PC-3 (cell line): ENCODE measurements at regions not wholly inside any gene's neighbourhood (a gene's known extent, or its start where the extent isn't known, plus 50 kb on each side); places are given as distances from the start of the nearest gene placed in this dataset.

ENCODE experiments used
- ATAC-seq: fragments of 200-7000 bp; cut with Tn5 transposase; 2 replicates; pipeline ENCODE4 v1.9.1; 2020; ENCODE audit warnings: mild to moderate bottlenecking, moderate library complexity
- BruUV-seq: library from RNA; stranded (reverse); fragments of 400-500 nt; replicated peaks from 2 replicates; lab custom pipeline; 2021; lab: Mats Ljungman, UMichigan
- CTCF ChIA-PET: fragments of 300-600 bp; sonication (Branson Sonifier 250); formaldehyde crosslinking; loops from one replicate; lab custom pipeline; 2022; ENCODE audit warnings: antibody characterized with exemption; lab: Charles Lee
- POLR2A ChIA-PET: fragments of 300-600 bp; sonication (Branson Sonifier 250); formaldehyde crosslinking; loops from one replicate; lab custom pipeline; 2022; ENCODE audit warnings: antibody characterized with exemption; ENCODE audit not compliant: unreplicated experiment; lab: Charles Lee
- DNase-seq: peaks from one replicate; pipeline ENCODE4 v3.0.0-alpha.2; 2015
- H2AFZ ChIP-seq: fragments of 300-600 bp; sonication (generic); 2 replicates; pipeline ENCODE4 v1.6.0; 2016; ENCODE audit warnings: antibody characterized with exemption, low read length
- H3F3A ChIP-seq: fragments of 300-600 bp; sonication (generic); one replicate; pipeline ENCODE4 v1.6.0; 2017; ENCODE audit warnings: antibody characterized with exemption, low read length, control low read depth, mild to moderate bottlenecking; ENCODE audit not compliant: unreplicated experiment
- H3K27ac ChIP-seq: fragments of 300-600 bp; sonication (generic); 2 replicates; pipeline ENCODE4 v1.5.1; 2016; ENCODE audit warnings: mild to moderate bottlenecking, low read length
- H3K27me3 ChIP-seq: fragments of 300-600 bp; sonication (generic); 2 replicates; pipeline ENCODE4 v1.6.1; 2016; ENCODE audit warnings: low read length, mixed read lengths
- H3K36me3 ChIP-seq: fragments of 300-600 bp; sonication (generic); 2 replicates; pipeline ENCODE4 v1.6.1; 2016; ENCODE audit warnings: low read depth, mixed run types, low read length, mixed read lengths
- H3K4me1 ChIP-seq: fragments of 300-600 bp; sonication (generic); 2 replicates; pipeline ENCODE4 v1.5.1; 2016; ENCODE audit warnings: low read length; ENCODE audit not compliant: insufficient read depth
- H3K4me2 ChIP-seq: fragments of 300-600 bp; sonication (generic); 2 replicates; pipeline ENCODE4 v1.6.0; 2016; ENCODE audit warnings: low read length
- H3K4me3 ChIP-seq: fragments of 300-600 bp; sonication (generic); 2 replicates; pipeline ENCODE4 v1.5.1; 2016; ENCODE audit warnings: mild to moderate bottlenecking, low read length, mixed read lengths
- H3K79me2 ChIP-seq: fragments of 300-600 bp; sonication (generic); 2 replicates; pipeline ENCODE4 v1.6.1; 2017; ENCODE audit warnings: low read length, mixed read lengths
- H3K9ac ChIP-seq: fragments of 300-600 bp; sonication (generic); 2 replicates; pipeline ENCODE4 v1.6.0; 2016; ENCODE audit warnings: mild to moderate bottlenecking, low read length
- H3K9me2 ChIP-seq: fragments of 300-600 bp; sonication (generic); replicated peaks from 2 replicates; pipeline ENCODE4 v1.6.1; 2016; ENCODE audit warnings: mixed run types, low read length, mixed read lengths
- H3K9me3 ChIP-seq: fragments of 300-600 bp; sonication (generic); 2 replicates; pipeline ENCODE4 v1.6.1; 2016; ENCODE audit warnings: low read length, mixed read lengths
- H4K20me1 ChIP-seq: fragments of 300-600 bp; sonication (generic); 2 replicates; pipeline ENCODE4 v1.6.1; 2016; ENCODE audit warnings: low read length, mixed read lengths
- EZH2 ChIP-seq: fragments of 300-600 bp; sonication (generic); IDR thresholded peaks from one replicate; pipeline ENCODE4 v1.6.1; 2017; ENCODE audit warnings: antibody characterized with exemption, mild to moderate bottlenecking, low read length; ENCODE audit not compliant: unreplicated experiment
- EZH2phosphoT487 ChIP-seq: fragments of 300-600 bp; sonication (generic); IDR thresholded peaks from 2 replicates; pipeline ENCODE4 v1.6.1; 2018; ENCODE audit warnings: mild to moderate bottlenecking, antibody characterized with exemption, low read length, borderline replicate concordance
- intact Hi-C: fragments of 100-400 bp; cut with micrococcal nuclease; formaldehyde crosslinking; loops from 2 replicates; pipeline ENCODE4 v1.9.0; 2023
- TF ChIP-seq, protein P1 (sequence below): fragments of 300-600 bp; sonication (generic); conservative IDR thresholded peaks from 2 replicates; pipeline ENCODE4 v1.5.1; 2017; ENCODE audit warnings: antibody characterized with exemption, low read depth, mild to moderate bottlenecking, low read length

DNA sequence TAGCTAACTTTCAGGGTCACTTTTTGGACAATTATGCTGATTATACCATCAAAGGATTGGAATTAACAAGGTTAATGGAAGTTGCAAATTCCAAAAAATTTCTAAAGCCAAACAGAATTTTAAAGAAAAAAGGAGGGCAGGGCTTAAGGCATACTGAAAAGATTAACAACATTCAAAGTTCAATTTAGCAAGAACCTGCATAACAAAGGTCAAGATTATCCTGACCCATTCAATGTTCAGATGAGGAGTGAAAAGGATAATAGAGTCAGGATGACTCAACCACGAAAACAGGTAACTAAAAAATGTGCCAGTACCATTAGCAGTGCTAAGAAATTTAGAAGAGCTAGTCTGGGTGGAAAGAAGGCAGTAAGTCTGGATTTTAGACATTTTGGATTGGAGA lies 139.8 kb upstream of the HNMT start:
- Histone ChIP-seq H3K4me2 (no peak overlapping the region), H3K9me3 (no peaks in the 10 kb centered on the region), H3K27ac (no peak overlapping the region), H3K9me2 (no peaks in the 10 kb centered on the region), H3K4me3 (no peak overlapping the region), H3K9ac (no peak overlapping the region), H3K4me1 (no peaks in the 10 kb centered on the region), H3K27me3 (peaks cover 25% of the 10 kb centered on the region; the same call in 1 of the 2 replicates), H4K20me1 (no peaks in the 10 kb centered on the region), H3F3A (no peaks in the 10 kb centered on the region), H2AFZ (no peak overlapping the region), H3K36me3 (no peaks in the 10 kb centered on the region), H3K79me2 (no peaks in the 10 kb centered on the region)
- DNase-seq (no peak), ATAC-seq (no peak)
- TF ChIP-seq EZH2phosphoT487 (no peak), EZH2 (no peak)
- TF ChIP-seq, protein P1, sequence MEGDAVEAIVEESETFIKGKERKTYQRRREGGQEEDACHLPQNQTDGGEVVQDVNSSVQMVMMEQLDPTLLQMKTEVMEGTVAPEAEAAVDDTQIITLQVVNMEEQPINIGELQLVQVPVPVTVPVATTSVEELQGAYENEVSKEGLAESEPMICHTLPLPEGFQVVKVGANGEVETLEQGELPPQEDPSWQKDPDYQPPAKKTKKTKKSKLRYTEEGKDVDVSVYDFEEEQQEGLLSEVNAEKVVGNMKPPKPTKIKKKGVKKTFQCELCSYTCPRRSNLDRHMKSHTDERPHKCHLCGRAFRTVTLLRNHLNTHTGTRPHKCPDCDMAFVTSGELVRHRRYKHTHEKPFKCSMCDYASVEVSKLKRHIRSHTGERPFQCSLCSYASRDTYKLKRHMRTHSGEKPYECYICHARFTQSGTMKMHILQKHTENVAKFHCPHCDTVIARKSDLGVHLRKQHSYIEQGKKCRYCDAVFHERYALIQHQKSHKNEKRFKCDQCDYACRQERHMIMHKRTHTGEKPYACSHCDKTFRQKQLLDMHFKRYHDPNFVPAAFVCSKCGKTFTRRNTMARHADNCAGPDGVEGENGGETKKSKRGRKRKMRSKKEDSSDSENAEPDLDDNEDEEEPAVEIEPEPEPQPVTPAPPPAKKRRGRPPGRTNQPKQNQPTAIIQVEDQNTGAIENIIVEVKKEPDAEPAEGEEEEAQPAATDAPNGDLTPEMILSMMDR = no peak
- CTCF ChIA-PET = no interaction called here
- POLR2A ChIA-PET = no interaction called here
- intact Hi-C loops = no loop called here
- BruUV-seq = no TSS peak

DNA sequence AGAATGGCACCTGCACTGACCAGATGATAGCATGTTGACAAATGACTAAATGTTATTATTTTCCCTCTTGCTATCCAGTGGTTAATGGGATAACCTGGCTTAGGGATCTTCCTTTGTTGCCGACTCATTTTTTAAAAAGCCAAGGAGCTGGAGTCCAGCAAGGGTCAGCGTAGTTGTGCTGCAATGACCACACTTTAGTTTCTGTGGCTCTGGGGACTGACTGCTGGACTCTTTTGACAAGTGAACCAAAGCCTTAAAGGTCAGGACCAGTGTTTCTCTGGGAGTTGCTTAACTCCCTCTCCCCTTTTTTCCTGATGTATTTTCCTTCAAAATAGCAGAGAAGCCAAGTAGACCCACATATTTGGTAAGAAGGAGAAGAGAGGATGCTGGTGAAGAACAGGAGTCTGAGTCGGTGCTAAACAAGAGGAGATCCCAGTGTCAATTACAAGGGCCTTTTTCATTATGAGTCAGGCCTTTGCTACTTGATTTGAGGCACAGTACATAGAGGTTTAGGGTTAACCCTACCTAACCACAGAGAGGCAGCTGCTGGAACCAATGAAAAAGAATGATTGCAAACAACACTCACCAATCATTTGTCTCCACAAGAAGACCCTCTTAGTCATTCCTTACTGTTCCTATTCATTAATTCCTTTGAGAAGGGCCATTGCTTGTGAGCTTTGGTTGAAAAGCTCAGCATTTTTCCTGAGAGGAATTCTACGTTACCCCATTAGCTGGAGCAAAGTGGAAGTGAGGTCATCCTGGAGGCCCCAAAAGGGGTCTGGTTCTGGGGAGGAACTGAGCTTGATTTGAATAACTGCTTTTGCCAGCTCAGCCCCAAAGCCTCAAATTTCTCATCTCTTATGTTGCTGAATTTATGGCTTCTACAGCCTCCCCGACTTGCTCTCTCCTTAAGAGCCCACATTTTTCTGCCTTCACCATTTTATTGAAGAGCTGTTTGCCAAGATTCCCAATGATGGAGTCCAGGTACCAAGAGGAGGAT lies 137.6 kb upstream of the HNMT start:
- CTCF ChIA-PET = no interaction called here
- H3F3A ChIP-seq = no peaks in the 10 kb centered on the region
- H3K4me3 ChIP-seq = no peak overlapping the region
- no peaks in the 10 kb centered on the region for H3K9me3 ChIP-seq
- no peaks in the 10 kb centered on the region for H3K9me2 ChIP-seq
- ATAC-seq (no peak), DNase-seq (no peak)
- POLR2A ChIA-PET = no interaction called here
- no peak overlapping the region for H2AFZ ChIP-seq
- peaks cover 25% of the 10 kb centered on the region; the same call in 1 of the 2 replicates for H3K27me3 ChIP-seq
- H3K36me3 ChIP-seq = no peaks in the 10 kb centered on the region
- H3K9ac ChIP-seq = no peak overlapping the region
- H3K4me1 ChIP-seq = no peaks in the 10 kb centered on the region
- no peak overlapping the region for H3K4me2 ChIP-seq
- H3K27ac ChIP-seq = no peak overlapping the region
- intact Hi-C loops = no loop called here
- no peaks in the 10 kb centered on the region for H3K79me2 ChIP-seq
- BruUV-seq = no TSS peak
- H4K20me1 ChIP-seq = no peaks in the 10 kb centered on the region
- TF ChIP-seq EZH2 (no peak), EZH2phosphoT487 (no peak)
- TF ChIP-seq, protein P1 = no peak

DNA sequence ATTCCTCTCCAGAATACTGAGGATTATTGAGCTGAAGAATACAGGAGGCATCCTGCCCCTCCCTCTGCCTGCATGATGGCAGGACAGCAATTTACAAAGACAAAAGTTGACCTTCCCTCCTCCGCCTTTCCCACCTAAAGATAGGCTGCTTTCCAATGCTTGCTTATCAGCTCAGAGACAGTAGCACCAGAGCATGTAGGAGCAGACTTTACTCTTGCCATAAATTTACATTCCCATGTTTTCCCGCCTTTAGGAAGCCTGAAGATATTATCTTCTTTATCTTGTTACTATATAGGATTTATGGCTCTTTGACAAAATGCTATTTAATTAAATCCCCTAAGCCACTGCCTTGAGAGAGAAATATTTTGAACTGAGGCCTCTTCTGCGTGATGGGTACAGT lies 135.6 kb upstream of the HNMT start:
- no peak overlapping the region for H3K9ac ChIP-seq
- no peak overlapping the region for H3K4me2 ChIP-seq
- no peaks in the 10 kb centered on the region for H3K9me2 ChIP-seq
- ATAC-seq (no peak), DNase-seq (no peak)
- H3K27ac ChIP-seq = no peak overlapping the region
- no peaks in the 10 kb centered on the region for H3K79me2 ChIP-seq
- H3K9me3 ChIP-seq = no peaks in the 10 kb centered on the region
- H3K27me3 ChIP-seq = peaks cover 19% of the 10 kb centered on the region; the same call in 1 of the 2 replicates
- TF ChIP-seq, protein P1 = no peak
- TF ChIP-seq EZH2phosphoT487 = no peak
- intact Hi-C loops = no loop called here
- no peaks in the 10 kb centered on the region for H3F3A ChIP-seq
- no peaks in the 10 kb centered on the region for H3K36me3 ChIP-seq
- CTCF ChIA-PET = no interaction called here
- no TSS peak for BruUV-seq
- no peak overlapping the region for H3K4me3 ChIP-seq
- POLR2A ChIA-PET = no interaction called here
- no peak overlapping the region for H2AFZ ChIP-seq
- H3K4me1 ChIP-seq = no peaks in the 10 kb centered on the region
- no peaks in the 10 kb centered on the region for H4K20me1 ChIP-seq
